HL-60 (cell line): ENCODE measurements at regions not wholly inside any gene's neighbourhood (a gene's known extent, or its start where the extent isn't known, plus 50 kb on each side); places are given as distances from the start of the nearest gene placed in this dataset.

Source experiments
- POLR2AphosphoS5 ChIP-seq: IDR thresholded peaks from 2 replicates; pipeline ENCODE4 v1.6.1; 2012; ENCODE audit warnings: low read depth
- TF ChIP-seq, protein P1 (sequence below): IDR thresholded peaks from one replicate; pipeline ENCODE4 v1.5.1; 2011; ENCODE audit warnings: low read length, control low read depth, inconsistent platforms; ENCODE audit not compliant: insufficient read depth

DNA sequence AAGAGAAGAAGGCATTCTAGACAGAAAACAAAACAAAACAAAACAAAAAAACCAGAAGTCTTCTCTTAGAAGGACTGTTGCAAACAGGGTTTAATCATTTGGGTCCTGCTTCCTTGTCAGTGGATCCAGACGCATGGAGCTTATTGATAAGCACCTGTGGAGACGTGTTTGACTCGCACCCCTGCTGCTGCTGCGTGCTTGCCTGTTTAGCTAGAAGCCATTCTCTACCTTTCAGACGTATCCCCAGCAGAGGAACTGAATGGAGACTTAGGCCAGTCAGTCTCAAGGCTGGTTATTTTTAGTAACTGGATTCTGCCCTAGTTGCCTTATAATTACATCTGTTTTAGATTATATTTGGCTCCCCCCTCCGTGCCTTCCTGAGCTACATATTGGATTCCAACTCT, 186.1 kb upstream of the EEA1 start:
- TF ChIP-seq, protein P1, sequence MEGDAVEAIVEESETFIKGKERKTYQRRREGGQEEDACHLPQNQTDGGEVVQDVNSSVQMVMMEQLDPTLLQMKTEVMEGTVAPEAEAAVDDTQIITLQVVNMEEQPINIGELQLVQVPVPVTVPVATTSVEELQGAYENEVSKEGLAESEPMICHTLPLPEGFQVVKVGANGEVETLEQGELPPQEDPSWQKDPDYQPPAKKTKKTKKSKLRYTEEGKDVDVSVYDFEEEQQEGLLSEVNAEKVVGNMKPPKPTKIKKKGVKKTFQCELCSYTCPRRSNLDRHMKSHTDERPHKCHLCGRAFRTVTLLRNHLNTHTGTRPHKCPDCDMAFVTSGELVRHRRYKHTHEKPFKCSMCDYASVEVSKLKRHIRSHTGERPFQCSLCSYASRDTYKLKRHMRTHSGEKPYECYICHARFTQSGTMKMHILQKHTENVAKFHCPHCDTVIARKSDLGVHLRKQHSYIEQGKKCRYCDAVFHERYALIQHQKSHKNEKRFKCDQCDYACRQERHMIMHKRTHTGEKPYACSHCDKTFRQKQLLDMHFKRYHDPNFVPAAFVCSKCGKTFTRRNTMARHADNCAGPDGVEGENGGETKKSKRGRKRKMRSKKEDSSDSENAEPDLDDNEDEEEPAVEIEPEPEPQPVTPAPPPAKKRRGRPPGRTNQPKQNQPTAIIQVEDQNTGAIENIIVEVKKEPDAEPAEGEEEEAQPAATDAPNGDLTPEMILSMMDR = no peak
- TF ChIP-seq POLR2AphosphoS5 = no peak
